ENCODE measurements at regions not wholly inside any gene's neighbourhood (a gene's known extent, or its start where the extent isn't known, plus 50 kb on each side); places are given as distances from the start of the nearest gene placed in this dataset.

- Histone ChIP-seq H3K4me3 (no peak overlapping the region), H3K4me1 (ENCODE audit: low read depth) (no peaks in the 10 kb centered on the region), H3K9me3 (no peaks in the 10 kb centered on the region), H3K36me3 (ENCODE audit: low read depth) (no peaks in the 10 kb centered on the region)
- no peak for ATAC-seq
- TF ChIP-seq CTCF (IDR thresholded peaks at IDR 0.05) = no peak
- no peak for DNase-seq
- intact Hi-C loops (cut with DNase I, micrococcal nuclease) = no loop called here
Measured at GRCh38 chr6:137401088-137401487, 93.1 kb downstream of the OLIG3 start.

DNA sequence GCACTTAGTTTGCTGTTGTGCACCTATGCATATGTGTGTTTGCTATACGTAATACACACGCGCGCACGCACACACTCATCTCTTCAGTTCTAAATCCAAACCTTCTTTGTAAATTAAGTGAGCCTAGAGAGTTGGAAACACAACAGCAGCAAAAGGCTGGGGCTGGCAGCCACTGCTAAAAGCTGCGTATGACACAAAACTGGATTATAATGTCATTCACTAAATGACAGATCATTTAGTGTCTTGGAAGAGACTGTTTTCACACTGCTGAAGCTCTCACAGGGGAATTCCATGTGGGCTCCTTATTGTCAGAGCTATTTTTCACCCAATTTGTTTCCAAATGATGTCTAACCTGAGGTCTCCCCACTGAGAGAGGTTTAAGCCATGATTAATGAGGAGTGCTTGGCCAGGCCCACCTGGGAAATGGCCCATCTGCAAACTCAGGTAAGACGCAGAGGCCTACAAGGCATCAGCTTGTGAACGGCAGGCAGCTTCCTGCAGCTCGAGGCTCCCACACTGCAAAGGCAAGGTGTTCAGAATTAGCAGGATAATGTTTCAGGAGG is 94.2 kb downstream of the OLIG3 start:
- intact Hi-C loops (cut with DNase I, micrococcal nuclease) = no loop called here
- ATAC-seq (no peak), DNase-seq (no peak)
- no peaks in the 10 kb centered on the region for H3K4me1 ChIP-seq (ENCODE audit: low read depth)
- H3K4me3 ChIP-seq = no peak overlapping the region
- no peak for TF ChIP-seq CTCF (IDR thresholded peaks at IDR 0.05)
- H3K36me3 ChIP-seq (ENCODE audit: low read depth) = no peaks in the 10 kb centered on the region
- no peaks in the 10 kb centered on the region for H3K9me3 ChIP-seq

GRCh38 chr6:137395316-137395715 is 98.9 kb downstream of the OLIG3 start:
- no peak for ATAC-seq
- no peak for TF ChIP-seq CTCF (IDR thresholded peaks at IDR 0.05)
- intact Hi-C loops (cut with DNase I, micrococcal nuclease) = no loop called here
- H3K36me3 ChIP-seq (ENCODE audit: low read depth) = no peaks in the 10 kb centered on the region
- H3K4me3 ChIP-seq = no peak overlapping the region
- no peaks in the 10 kb centered on the region for H3K9me3 ChIP-seq
- DNase-seq = no peak
- H3K4me1 ChIP-seq (ENCODE audit: low read depth) = no peaks in the 10 kb centered on the region

GRCh38 chr6:137391061-137391814 is 103.0 kb downstream of the OLIG3 start:
- DNase-seq = no peak
- no peak for TF ChIP-seq CTCF (IDR thresholded peaks at IDR 0.05)
- Histone ChIP-seq H3K4me3 (no peak overlapping the region), H3K36me3 (ENCODE audit: low read depth) (no peaks in the 10 kb centered on the region), H3K9me3 (no peaks in the 10 kb centered on the region), H3K4me1 (ENCODE audit: low read depth) (no peaks in the 10 kb centered on the region)
- intact Hi-C loops (cut with DNase I, micrococcal nuclease) = no loop called here
- ATAC-seq = no peak

GRCh38 chr6:137390334-137390733 is 103.9 kb downstream of the OLIG3 start:
- Histone ChIP-seq H3K36me3 (ENCODE audit: low read depth) (no peaks in the 10 kb centered on the region), H3K4me1 (ENCODE audit: low read depth) (no peaks in the 10 kb centered on the region), H3K4me3 (no peak overlapping the region), H3K9me3 (no peaks in the 10 kb centered on the region)
- ATAC-seq (no peak), DNase-seq (no peak)
- TF ChIP-seq CTCF (IDR thresholded peaks at IDR 0.05) = no peak
- intact Hi-C loops (cut with DNase I, micrococcal nuclease) = no loop called here

Measured in mucosa of descending colon (tissue), 3 donors.